ENCODE measurements at regions not wholly inside any gene's neighbourhood (a gene's known extent, or its start where the extent isn't known, plus 50 kb on each side); places are given as distances from the start of the nearest gene placed in this dataset.

- Histone ChIP-seq H3K27ac (ENCODE audit: low read length) (no peak overlapping the region), H3K4me3 (ENCODE audit: low read depth in 2 of 2, low read length in 2 of 2) (no peak overlapping the region), H3K4me1 (ENCODE audit: control insufficient read depth, insufficient read depth, low read length) (no peaks in the 10 kb centered on the region), H3K27me3 (ENCODE audit: control insufficient read depth, insufficient read depth, low read length) (no peaks in the 10 kb centered on the region), H3K9me3 (ENCODE audit: control insufficient read depth, insufficient read depth, low read depth, low read length) (no peaks in the 10 kb centered on the region), H3K36me3 (ENCODE audit: control insufficient read depth, insufficient read depth, low read length) (no peaks in the 10 kb centered on the region)
- no TSS peak for BruUV-seq (replicated peaks)
- no peak for DNase-seq (ENCODE audit: low read depth, low spot score)
- ATAC-seq = no peak
- TF ChIP-seq POLR2AphosphoS5 (IDR thresholded peaks at IDR 0.05; ENCODE audit: low read depth, low read length) = no peak
- TF ChIP-seq SIN3A (IDR thresholded peaks at IDR 0.05; ENCODE audit: borderline replicate concordance, insufficient read depth, low read depth, low read length) = no peak
- no peak for TF ChIP-seq REST (IDR thresholded peaks at IDR 0.05; ENCODE audit: insufficient read depth in 1 of 2, low read depth in 2 of 2, low read length in 1 of 2)
- no peak for TF ChIP-seq TCF7L2 (IDR thresholded peaks at IDR 0.05; ENCODE audit: low read depth, low read length)
- TF ChIP-seq CTCF (IDR thresholded peaks at IDR 0.05) = no peak
- ChIA-PET CTCF (no interaction called here), POLR2A (no interaction called here)
- intact Hi-C loops (cut with micrococcal nuclease; ENCODE audit: unreplicated experiment) = no loop called here
- in situ Hi-C loops (cut with HindIII; ENCODE audit: low pct_unique_long_range_greater_than_20kb, low sequenced_read_pairs) = no loop called here
Observed at GRCh38 chr6:120395784-120396183, 938.5 kb downstream of the TBC1D32 start.

- BruUV-seq (replicated peaks) = no TSS peak
- H3K4me1 ChIP-seq (ENCODE audit: control insufficient read depth, insufficient read depth, low read length) = no peaks in the 10 kb centered on the region
Observed at GRCh38 chr6:120395330-120395729, 939.0 kb downstream of the TBC1D32 start.

More at GRCh38 chr6:120395330-120395729, 939.0 kb downstream of the TBC1D32 start:
- ATAC-seq (no peak), DNase-seq (ENCODE audit: low read depth, low spot score) (no peak)
- ChIA-PET POLR2A (no interaction called here), CTCF (no interaction called here)
- no peak overlapping the region for H3K27ac ChIP-seq (ENCODE audit: low read length)
- H3K36me3 ChIP-seq (ENCODE audit: control insufficient read depth, insufficient read depth, low read length) = no peaks in the 10 kb centered on the region
- H3K4me3 ChIP-seq (ENCODE audit: low read depth in 2 of 2, low read length in 2 of 2) = no peak overlapping the region
- TF ChIP-seq POLR2AphosphoS5 (IDR thresholded peaks at IDR 0.05; ENCODE audit: low read depth, low read length) (no peak), CTCF (IDR thresholded peaks at IDR 0.05) (no peak), TCF7L2 (IDR thresholded peaks at IDR 0.05; ENCODE audit: low read depth, low read length) (no peak), REST (IDR thresholded peaks at IDR 0.05; ENCODE audit: insufficient read depth in 1 of 2, low read depth in 2 of 2, low read length in 1 of 2) (no peak), SIN3A (IDR thresholded peaks at IDR 0.05; ENCODE audit: borderline replicate concordance, insufficient read depth, low read depth, low read length) (no peak)
- H3K9me3 ChIP-seq (ENCODE audit: control insufficient read depth, insufficient read depth, low read depth, low read length) = no peaks in the 10 kb centered on the region
- intact Hi-C loops (cut with micrococcal nuclease; ENCODE audit: unreplicated experiment) (no loop called here), in situ Hi-C loops (cut with HindIII; ENCODE audit: low pct_unique_long_range_greater_than_20kb, low sequenced_read_pairs) (no loop called here)
- no peaks in the 10 kb centered on the region for H3K27me3 ChIP-seq (ENCODE audit: control insufficient read depth, insufficient read depth, low read length)
